Mesodermal cell (in vitro differentiated cells): ENCODE measurements at regions not wholly inside any gene's neighbourhood (a gene's known extent, or its start where the extent isn't known, plus 50 kb on each side); places are given as distances from the start of the nearest gene placed in this dataset.

Experiments
- H3K27ac ChIP-seq: 2 replicates; pipeline ENCODE4 v1.7.0; 2013; ENCODE audit warnings: mild to moderate bottlenecking, low read depth, low read length, moderate library complexity; ENCODE audit not compliant: severe bottlenecking
- H3K36me3 ChIP-seq: 2 replicates; pipeline ENCODE4 v1.7.1; 2013; ENCODE audit warnings: mild to moderate bottlenecking, low read length, moderate library complexity; ENCODE audit not compliant: control insufficient read depth, insufficient read depth
- H3K4me1 ChIP-seq: one replicate; pipeline ENCODE4 v1.7.1; 2013; ENCODE audit warnings: mild to moderate bottlenecking, low read length; ENCODE audit not compliant: insufficient read depth, control insufficient read depth, poor library complexity, severe bottlenecking
- H3K4me3 ChIP-seq: 2 replicates; pipeline ENCODE4 v1.7.0; 2013; ENCODE audit warnings: low read length, control low read depth, mild to moderate bottlenecking; ENCODE audit not compliant: insufficient read depth, poor library complexity, severe bottlenecking; ENCODE audit errors: extremely low read depth
- H3K9me3 ChIP-seq: 2 replicates; pipeline ENCODE4 v1.7.1; 2013; ENCODE audit warnings: mild to moderate bottlenecking, low read length, moderate library complexity; ENCODE audit not compliant: control insufficient read depth
- WGBS, 2 experiments: methylation state at CpG; one replicate each; pipeline ENCODE4 v1.1.5; 2013; ENCODE audit warnings: missing lambda C conversion rate in 2 of 2; ENCODE audit not compliant: insufficient coverage in 2 of 2; 5-methylcytosine and 5-hydroxymethylcytosine counted together

GRCh38 chr18:43904209-43904837, 627.0 kb upstream of the SYT4 start:
- Histone ChIP-seq H3K4me3 (no peak overlapping the region), H3K36me3 (no peaks in the 10 kb centered on the region), H3K9me3 (no peaks in the 10 kb centered on the region), H3K27ac (no peak overlapping the region), H3K4me1 (no peaks in the 10 kb centered on the region)
- WGBS, 2 experiments = no CpG with 5 or more reads among the region's 1 CpG

- H3K27ac ChIP-seq = no peak overlapping the region
- no peaks in the 10 kb centered on the region for H3K36me3 ChIP-seq
- no peak overlapping the region for H3K4me3 ChIP-seq
- no peaks in the 10 kb centered on the region for H3K4me1 ChIP-seq
- 100% methylated on average over 2 of the region's 2 CpGs; no CpG with 5 or more reads in 1 of the 2 experiments for WGBS, 2 experiments
- H3K9me3 ChIP-seq = no peaks in the 10 kb centered on the region
Measured at GRCh38 chr18:43914018-43914417, 636.7 kb upstream of the SYT4 start.

GRCh38 chr18:43916984-43917383, 639.7 kb upstream of the SYT4 start:
- no peak overlapping the region for H3K27ac ChIP-seq
- H3K4me3 ChIP-seq = no peak overlapping the region
- 100% methylated on average over 1 of the region's 3 CpGs; no CpG with 5 or more reads in 1 of the 2 experiments for WGBS, 2 experiments
- no peaks in the 10 kb centered on the region for H3K9me3 ChIP-seq
- H3K36me3 ChIP-seq = no peaks in the 10 kb centered on the region
- no peaks in the 10 kb centered on the region for H3K4me1 ChIP-seq

- Histone ChIP-seq H3K36me3 (no peaks in the 10 kb centered on the region), H3K4me3 (no peak overlapping the region), H3K4me1 (no peaks in the 10 kb centered on the region), H3K27ac (no peak overlapping the region), H3K9me3 (no peaks in the 10 kb centered on the region)
- 95 to 98% methylated on average over 3 to 5 of the region's 5 CpGs for WGBS, 2 experiments
Measured at GRCh38 chr18:43917520-43917919, 640.2 kb upstream of the SYT4 start.

- H3K9me3 ChIP-seq = no peaks in the 10 kb centered on the region
- H3K36me3 ChIP-seq = no peaks in the 10 kb centered on the region
- no peak overlapping the region for H3K27ac ChIP-seq
- no peaks in the 10 kb centered on the region for H3K4me1 ChIP-seq
- no peak overlapping the region for H3K4me3 ChIP-seq
Measured at GRCh38 chr18:43919551-43919950, 642.3 kb upstream of the SYT4 start.

- H3K4me1 ChIP-seq = no peaks in the 10 kb centered on the region
- H3K4me3 ChIP-seq = no peak overlapping the region
- no peaks in the 10 kb centered on the region for H3K9me3 ChIP-seq
- no peaks in the 10 kb centered on the region for H3K36me3 ChIP-seq
- WGBS, 2 experiments = 100% methylated on average over 2 of the region's 3 CpGs; no CpG with 5 or more reads in 1 of the 2 experiments
- H3K27ac ChIP-seq = no peak overlapping the region
Measured at GRCh38 chr18:43931439-43931838, 654.1 kb upstream of the SYT4 start.

GRCh38 chr18:43932140-43932539, 654.9 kb upstream of the SYT4 start:
- Histone ChIP-seq H3K36me3 (no peaks in the 10 kb centered on the region), H3K4me3 (no peak overlapping the region), H3K27ac (no peak overlapping the region), H3K4me1 (no peaks in the 10 kb centered on the region), H3K9me3 (no peaks in the 10 kb centered on the region)

GRCh38 chr18:43933177-43933576, 655.9 kb upstream of the SYT4 start:
- Histone ChIP-seq H3K27ac (no peak overlapping the region), H3K9me3 (no peaks in the 10 kb centered on the region), H3K4me1 (no peaks in the 10 kb centered on the region), H3K36me3 (no peaks in the 10 kb centered on the region), H3K4me3 (no peak overlapping the region)
- 75 to 77% methylated on average over 2 to 4 of the region's 5 CpGs for WGBS, 2 experiments

- Histone ChIP-seq H3K4me1 (no peaks in the 10 kb centered on the region), H3K4me3 (no peak overlapping the region), H3K9me3 (no peaks in the 10 kb centered on the region), H3K27ac (no peak overlapping the region), H3K36me3 (no peaks in the 10 kb centered on the region)
- WGBS, 2 experiments = no CpG with 5 or more reads among the region's 1 CpG
Measured at GRCh38 chr18:43934322-43934721, 657.0 kb upstream of the SYT4 start.

- no peak overlapping the region for H3K27ac ChIP-seq
- no peaks in the 10 kb centered on the region for H3K36me3 ChIP-seq
- no peaks in the 10 kb centered on the region for H3K9me3 ChIP-seq
- WGBS, 2 experiments = 100% methylated on average over 2 of the region's 4 CpGs; no CpG with 5 or more reads in 1 of the 2 experiments
- no peaks in the 10 kb centered on the region for H3K4me1 ChIP-seq
- no peak overlapping the region for H3K4me3 ChIP-seq
Measured at GRCh38 chr18:43934781-43935471, 657.6 kb upstream of the SYT4 start.

GRCh38 chr18:43936176-43936575, 658.9 kb upstream of the SYT4 start:
- H3K36me3 ChIP-seq = no peaks in the 10 kb centered on the region
- no peaks in the 10 kb centered on the region for H3K4me1 ChIP-seq
- no CpG with 5 or more reads among the region's 4 CpGs for WGBS, 2 experiments
- no peak overlapping the region for H3K4me3 ChIP-seq
- no peak overlapping the region for H3K27ac ChIP-seq
- H3K9me3 ChIP-seq = no peaks in the 10 kb centered on the region
